SK-N-MC (cell line): ENCODE measurements at regions not wholly inside any gene's neighbourhood (a gene's known extent, or its start where the extent isn't known, plus 50 kb on each side); places are given as distances from the start of the nearest gene placed in this dataset.

Source experiments
- EZH2 ChIP-seq: fragments of 200-600 bp; sonication (generic); IDR thresholded peaks from one replicate; pipeline ENCODE4 v1.6.1; 2017; ENCODE audit warnings: antibody characterized with exemption
- POLR2AphosphoS5 ChIP-seq: IDR thresholded peaks from 2 replicates; pipeline ENCODE4 v1.6.1; 2012; ENCODE audit warnings: mild to moderate bottlenecking, low read depth, low read length, borderline replicate concordance

DNA sequence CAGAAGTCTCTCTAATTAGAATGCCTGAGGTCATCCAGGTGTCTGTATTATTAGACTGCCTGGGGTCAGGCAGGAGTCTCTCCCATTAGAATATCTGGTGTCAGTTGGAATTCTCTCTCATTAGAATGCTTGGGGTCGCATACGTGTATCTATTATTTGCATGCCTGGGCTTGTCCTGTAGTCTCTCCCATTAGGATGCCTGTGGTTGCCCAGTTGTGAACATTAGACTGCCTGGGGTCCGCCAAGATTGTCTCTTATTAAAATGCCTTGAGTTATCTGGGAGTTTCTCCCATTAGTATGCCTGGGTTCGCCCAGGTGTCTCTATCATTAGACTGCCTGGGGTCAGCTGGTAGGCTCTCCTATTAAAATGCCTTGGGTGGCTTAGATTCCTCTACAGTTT lies 1494.7 kb downstream of the UQCRFS1 start:
- TF ChIP-seq POLR2AphosphoS5 (no peak), EZH2 (no peak)
